Activated CD4-positive, alpha-beta T cell treated with anti-CD3 and anti-CD28 coated beads for 48 hours (primary cell): ENCODE measurements at regions not wholly inside any gene's neighbourhood (a gene's known extent, or its start where the extent isn't known, plus 50 kb on each side); places are given as distances from the start of the nearest gene placed in this dataset.

Experiments
- DNase-seq: peaks from one replicate; pipeline ENCODE4 v3.0.0-alpha.2; 2020

DNA sequence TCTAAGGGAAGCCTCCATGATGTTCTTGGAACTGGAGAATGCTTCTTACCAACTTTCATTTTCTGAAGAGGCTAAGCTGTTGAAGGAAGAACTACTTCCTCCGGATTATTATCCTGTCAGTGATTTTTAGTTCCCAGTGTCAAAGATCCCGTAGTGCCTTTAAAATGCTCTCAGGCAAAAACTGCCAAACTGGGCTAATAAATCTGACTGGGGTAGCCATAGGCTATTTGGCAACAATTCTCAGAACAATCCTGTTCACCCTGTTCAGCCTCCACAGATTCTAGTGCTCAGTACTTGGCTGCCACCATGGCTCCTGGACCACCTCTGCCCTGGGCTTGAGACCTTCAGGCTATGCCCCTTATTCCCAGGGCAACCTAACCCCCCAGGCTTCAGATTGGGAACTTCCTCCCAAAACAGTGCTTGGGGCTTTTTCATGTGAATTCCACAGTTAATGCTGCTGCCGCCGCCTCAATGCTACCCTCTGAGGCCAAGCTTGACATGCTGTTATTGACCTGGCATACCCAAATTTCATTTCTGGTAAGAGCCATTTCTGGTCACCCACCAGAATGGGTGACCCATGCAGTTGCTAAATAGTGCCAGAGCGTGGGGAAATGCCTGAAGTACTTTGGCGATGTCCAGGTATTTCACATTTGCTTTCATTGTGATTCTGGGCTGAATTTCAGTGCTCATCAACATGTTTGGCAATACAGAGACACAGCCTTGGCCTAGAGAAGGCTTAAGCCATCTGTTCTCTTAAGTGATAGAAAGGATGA, 110.0 kb upstream of the ARHGAP5 start:
- DNase-seq: no peak

DNA sequence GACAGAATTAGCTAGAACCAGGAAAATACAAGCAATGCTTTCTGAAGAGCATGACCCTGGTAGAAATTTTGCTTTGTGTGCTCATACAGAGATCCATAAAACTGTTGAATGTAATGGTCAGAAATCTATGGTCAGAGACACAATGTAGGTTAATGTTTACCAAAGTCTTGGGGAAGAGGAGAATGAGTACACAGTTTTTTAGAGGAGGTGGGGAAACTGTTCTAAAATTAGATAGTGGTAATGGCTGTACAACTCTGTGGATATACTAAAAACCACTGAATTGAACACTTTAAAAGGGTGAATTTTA, 109.5 kb upstream of the ARHGAP5 start:
- DNase-seq: no peak

DNA sequence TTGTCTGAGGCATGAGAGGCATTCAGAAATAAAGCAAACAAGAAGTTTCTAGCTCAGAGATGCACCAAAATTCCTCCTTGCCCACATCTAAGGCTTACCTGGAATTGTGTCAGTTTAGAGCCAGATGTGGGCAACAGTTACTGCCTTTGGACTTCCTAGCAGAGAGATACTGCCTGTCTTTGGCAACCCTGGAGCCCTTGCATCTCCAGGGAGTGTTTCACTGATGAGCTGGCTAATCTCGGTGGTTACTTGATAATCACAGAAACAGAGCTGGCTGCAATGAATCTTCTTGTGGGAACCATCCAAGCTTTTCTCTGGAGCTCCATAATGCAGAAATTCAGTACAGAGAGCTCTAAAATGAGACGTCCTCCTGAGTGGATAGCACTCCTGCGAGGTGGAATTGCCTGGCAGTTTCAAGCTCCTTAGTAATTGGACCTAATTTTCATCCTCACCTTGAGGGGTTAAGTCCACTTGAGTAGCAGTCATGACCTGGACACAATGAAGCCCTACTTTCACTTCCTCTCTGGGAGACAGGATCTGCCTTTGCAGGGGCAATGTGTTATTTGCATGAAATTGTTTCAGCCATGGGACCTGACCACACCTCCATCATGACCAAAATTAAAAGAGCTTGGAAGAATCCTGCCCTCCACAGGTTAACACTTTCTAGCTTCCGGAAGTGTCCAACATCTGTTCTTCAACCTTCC, 108.8 kb upstream of the ARHGAP5 start:
- no peak for DNase-seq

DNA sequence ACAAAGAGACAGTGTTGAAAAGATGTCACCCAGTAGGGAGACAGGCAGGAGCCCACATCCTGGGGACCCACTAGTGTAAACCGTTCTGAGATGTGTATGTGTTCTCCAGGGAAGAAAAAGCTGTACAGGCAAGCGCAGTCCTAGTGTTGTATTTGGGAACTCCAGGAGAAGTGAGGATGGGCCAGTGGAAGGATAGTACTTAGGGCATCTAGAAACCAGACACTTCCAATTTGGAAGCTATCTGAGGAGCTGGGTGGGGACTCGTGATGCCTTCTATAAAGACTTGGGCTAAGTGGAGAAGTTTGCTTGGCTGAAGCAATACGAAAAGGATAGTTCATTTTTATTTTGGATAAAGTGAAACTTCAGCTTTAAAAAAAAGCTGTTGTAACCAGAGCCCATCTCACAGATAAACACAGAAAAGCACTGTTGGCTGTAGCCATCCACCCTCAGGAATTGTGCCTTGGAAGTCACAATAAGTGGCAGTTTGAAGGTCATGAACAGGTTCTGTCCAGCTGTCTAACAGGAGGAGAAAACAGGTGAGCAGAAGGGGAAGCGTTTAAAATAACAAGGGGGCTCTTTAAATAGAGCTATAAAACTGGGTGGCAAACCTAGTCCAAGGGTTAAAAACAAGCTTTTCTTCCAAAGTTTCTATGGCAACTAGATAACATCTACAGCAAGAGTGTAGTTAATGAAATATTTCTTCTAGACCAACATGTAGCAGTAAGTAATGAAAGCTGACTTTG, 108.0 kb upstream of the ARHGAP5 start:
- DNase-seq: no peak

DNA sequence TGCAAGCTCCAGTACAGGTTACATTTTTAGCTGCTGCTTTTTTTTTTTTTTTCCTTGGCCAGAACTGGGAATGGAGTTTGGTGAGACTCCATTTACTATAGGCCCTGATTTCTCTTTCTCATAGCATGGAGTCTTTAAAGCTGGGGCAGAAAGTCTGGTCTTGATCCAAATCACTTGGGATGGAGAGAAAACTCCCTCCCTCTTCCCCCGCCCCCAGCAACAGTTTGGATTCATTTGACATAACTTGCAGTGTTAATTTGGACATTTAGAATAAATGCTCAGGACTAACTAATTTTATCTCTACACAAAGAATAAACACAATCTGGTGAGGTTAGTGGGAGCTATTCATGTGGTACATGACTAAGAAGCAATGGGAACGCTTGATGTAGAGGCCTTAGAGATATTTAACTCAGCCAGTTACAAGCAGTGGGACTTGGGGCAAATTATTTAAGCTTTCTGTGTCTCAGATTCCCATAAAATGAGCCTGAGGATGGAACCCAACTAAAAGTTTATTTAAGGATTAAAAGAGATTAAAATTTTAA, 107.3 kb upstream of the ARHGAP5 start:
- no peak for DNase-seq

DNA sequence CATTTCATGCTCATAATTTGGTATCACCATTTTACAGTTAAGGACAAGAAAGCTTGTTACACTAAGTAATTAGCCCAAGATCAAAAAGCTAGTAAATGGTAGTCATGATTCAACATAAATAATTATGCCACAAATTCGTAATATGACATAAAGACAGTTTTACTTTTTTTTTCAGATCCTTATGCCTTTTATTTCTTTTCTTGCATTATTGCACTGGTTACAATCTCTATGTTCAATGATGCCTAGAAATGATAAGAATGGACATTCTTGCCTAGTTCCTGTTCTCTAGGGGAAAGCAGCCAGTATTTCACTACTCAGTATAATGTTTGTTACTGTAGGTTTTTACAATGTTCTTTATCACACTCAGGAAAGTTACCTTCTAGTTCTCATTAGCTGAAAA, 106.4 kb upstream of the ARHGAP5 start:
- no peak for DNase-seq

DNA sequence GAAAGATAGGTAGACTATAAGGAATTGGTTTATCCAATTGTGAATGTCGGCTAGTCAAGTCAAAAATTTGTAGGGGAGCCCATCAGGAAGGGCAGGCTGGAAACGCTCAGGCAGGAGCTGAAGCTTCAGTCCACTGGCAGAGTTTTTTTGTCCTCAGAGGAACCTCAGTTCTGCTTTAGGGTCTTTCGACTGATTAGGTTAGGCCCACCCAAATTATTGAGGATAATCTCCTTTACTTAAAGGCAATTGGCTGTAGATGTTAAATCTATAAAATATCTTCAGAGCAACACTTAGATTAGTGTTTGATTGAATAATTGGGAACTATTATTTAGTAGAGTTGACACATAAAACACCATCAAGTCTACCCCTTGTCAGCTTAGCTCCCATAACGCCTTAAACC, 105.5 kb upstream of the ARHGAP5 start:
- DNase-seq: no peak

DNA sequence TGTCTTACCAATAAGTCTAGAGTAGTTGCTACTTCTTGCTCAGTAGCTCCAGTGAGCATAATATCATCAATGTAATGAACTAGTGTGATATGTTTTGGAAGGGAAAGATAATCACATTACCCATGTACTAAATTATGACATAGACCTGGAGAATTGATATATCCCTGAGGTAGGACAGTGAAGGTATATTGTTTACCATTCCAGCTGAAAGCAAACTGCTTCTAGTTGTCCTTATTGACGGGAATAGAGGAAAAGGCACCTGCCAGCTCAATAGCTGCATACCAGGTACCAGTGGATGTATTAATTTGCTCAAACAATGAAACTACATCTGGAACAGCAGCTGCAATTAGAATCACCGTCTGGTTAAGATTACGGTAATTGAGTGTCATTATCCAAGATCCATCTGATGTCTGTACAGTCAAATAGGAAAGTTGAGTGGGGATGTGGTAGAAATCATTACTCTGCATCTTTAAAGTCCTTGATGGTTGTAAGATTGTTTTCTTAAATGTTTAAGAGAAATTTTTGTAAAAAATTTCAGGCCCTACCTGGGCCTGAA, 100.0 kb upstream of the ARHGAP5 start:
- DNase-seq: no peak

DNA sequence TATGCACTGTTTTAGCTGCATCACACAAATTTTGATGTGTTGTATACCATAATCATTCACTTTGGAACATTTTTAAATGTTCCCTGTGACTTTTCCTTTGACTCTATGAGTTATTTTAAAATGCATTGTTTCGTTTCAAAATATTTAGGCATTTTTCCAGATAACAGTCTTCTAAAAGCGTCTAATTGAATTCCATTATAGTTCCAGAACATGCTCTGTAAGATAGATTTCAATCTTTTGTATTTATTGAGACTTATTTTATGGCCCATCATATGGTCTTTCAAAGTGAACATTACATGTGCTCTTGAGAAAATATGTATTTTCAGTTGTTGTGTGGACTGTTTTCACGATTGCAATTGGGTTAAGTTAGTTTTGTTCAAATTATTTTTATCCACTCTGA, 98.7 kb upstream of the ARHGAP5 start:
- no peak for DNase-seq

DNA sequence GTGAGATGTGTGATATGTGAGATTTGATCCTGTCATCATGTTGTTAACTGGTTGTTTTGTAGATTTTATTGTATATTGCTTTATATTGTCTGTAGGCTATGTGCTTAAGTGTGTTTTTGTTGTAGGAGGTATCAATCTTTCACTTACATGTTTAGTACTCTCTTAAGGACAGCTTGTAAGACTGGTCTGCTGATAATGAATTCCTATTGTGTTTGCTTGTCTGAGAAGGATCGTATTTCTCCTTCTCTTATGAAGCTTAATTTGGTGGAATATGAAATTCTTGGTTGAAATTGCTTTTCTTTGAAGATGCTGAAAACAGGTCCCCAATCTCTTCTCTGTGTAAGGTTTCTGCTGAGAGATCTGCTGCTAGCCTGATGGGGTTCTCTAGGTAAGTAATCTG, 94.5 kb upstream of the ARHGAP5 start:
- DNase-seq: no peak

DNA sequence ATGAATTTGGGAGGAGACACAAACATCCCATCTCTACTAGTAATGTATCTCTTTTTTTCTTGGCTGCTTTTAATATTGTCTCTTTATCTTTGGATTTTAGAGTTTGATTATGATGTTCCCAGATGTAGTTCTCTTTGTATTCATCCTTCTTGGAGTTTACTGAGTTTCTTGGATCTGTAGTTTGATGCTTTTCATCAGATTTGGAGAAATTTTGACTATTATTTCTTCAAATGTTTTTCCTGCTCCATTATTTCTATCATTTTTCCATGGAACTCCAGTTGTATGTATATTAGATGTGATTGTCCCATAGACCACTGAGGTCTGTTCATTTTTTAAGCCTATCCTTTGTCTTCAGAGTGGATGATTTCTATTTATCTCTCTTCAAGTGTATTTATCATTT, 90.7 kb upstream of the ARHGAP5 start:
- DNase-seq: no peak

DNA sequence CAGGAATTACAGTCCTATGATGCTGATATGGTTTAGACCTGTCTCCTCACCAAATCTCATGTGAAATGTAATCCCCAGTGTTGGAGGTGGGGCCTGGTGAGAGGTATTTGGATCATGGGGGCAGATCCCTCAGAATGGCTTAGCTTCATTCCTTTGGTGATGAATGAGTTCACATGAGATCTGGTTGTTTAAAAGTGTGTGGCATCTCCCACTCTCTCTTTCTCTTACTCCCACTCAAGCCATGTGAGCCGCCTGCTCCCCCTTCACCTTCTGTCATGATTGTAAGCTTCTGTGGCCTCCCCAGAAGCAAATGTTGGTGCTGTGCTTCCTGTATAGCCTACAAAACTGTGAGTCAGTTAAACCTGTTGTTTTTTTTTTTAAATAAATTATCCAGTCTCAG, 89.4 kb upstream of the ARHGAP5 start:
- DNase-seq: no peak

DNA sequence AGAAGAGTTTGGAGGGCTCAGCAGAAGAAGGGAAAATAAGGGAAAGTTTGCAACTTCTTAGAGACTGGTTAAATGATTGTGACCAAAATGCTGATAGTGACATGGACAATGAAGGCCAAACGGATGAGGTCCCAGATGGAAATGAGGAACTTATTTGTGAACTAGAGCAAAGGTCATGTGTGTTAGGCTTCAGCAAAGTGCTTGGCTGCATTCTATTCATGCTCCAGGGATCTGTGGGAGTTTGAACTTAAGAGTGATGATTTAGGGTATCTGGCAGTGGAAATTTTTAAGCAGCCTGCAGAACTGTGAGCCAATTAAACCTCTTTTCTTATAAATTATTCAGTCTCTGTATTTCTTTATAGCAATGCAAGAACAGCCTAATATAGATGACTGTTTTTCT, 88.9 kb upstream of the ARHGAP5 start:
- no peak for DNase-seq

DNA sequence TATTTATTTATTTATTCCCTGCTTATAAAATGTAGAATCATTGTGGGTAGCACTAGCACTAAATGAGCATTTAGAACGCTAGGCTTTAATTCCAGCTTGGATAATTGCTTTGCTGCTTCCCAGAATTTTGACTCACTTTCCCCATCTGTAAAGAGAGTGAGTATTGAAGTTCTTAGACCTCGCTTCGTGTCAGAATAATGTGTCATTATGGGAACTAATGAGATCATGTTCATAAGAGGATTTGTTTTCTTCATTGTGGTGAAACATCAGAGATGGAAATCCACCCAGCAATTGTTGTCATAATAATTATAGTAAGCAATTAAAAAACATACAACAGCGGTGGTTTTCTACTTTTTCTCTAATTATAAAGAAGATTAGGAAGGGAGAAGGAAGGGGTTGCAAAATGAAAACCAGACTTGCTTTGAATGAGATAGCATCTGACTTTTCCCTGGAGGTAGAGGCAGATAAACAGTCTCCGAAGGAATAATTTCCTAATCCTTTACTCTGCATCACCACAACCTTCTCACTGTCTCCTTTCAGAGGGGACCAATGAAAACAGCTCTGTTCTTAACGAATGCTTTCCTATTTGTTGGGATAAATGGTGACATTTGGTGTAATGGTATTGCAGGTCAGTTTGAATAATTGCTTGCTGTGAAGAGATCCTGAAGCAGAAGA, 86.8 kb upstream of the ARHGAP5 start:
- no peak for DNase-seq

DNA sequence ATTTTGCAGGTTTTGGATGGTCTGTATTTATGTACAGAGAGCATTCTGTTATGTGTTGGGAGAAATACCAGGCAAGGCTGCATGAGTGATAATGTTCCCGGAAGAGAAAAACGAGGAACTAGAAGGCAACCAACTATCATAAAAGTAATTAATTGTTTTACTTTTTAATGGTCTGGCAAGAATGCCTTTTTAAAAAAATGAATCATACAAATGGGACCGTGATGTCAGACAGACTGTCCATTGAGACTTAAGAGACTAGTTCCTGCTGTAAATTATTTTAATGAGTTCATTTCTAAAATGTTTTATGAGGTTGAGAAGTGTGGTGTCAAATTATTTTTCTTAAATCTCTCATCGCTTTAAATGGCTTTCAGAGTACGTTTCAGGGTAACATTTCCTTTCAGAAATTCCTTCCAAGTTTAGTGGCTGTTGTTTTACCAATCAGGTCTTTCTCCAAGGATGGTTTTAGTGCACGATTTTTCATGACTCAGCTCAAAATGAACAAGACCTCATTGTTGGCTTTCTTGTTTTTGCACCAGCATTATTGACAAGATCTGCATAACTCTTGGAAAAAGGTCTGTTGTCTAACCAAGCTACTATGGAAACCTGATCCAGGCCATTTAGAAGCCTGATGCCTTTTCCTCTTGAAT, 86.1 kb upstream of the ARHGAP5 start:
- DNase-seq: no peak

DNA sequence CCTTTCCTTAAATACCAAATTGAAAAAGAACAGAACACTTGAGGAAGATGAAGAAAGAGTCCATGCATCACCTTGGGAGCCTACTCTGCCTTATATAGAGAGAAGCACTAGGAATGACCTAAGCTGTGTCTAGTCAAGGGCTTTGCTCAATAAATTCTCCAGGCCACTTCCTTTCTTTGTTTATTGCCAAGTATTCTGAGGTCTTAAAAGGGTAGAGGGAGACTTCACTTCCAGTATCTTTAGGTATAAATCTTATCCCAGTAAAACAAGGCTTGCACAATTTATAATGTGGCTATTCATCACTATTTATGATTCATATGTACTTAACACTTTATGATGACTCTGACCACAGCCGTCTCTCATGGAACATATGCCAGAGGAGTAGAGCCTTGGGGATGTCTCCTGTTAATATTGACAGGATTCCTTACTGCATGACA, 85.1 kb upstream of the ARHGAP5 start:
- DNase-seq: no peak

DNA sequence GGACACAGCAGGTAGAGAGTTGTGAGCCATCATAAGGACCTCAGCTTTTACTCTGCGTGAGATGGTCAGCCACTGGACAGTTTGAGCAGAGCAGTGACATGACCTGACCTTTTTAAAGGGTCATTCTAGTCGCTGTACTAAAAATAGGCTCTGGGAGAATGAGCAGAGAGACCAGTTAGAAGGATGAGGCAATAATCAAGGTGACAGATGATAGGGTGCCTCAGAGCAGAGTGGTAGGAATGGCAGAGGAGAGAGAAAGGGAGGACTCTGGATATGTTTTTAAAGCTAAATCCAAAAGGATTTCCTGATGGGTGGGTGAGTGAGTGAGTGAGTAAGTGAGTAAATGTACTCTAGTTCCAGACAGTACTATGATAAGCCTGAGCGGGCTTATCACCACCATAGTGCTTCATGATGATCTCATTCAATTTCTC, 83.6 kb upstream of the ARHGAP5 start:
- no peak for DNase-seq

DNA sequence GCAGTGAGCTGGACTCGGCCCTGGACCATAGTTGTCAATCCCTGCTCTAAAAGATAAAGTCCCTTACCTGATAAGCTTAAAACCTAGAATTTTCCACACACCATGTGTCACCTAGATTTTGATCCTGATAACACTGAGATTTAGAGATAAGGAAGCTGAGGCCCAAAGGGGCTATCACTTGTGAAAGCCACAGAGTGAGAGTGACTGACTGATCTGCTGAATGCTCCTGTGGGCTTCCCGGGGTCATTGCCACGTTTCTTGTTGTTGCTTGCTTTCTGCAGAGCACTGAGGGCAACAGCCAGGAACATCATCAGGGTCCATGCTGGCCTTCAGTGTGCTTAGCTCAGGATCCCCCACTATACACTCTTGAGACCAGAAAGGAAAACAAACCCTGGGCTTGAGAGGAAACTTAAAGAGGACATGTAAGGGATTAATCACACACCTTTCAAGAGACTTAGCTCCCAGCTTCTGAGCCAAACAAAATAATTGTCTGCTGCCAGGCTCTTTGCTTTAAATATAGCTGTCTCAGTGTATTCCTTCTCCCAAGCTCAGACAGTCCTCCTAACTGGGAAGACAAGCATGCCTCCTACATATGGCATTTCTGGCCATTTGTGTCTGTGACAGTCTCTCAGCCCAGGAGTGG, 82.6 kb upstream of the ARHGAP5 start:
- no peak for DNase-seq

DNA sequence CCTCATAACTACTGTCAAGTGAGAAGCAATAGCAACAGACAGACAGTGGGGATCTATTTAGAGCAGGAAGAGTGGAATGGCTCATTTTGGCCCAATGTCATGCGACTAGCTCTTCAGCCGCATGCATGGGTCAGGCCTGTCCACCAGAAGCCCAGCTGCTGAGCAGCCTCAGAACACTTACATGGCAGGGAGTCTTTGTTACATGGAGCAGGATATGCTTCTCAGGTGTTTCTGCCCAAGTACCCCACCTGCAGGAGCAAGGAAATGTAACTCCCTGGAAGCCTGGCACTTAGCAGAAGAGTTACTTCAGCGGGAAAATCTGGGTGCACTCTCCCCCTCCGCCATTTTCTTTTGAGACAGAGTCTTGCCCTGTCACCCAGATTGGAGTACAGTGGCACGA, 73.5 kb upstream of the ARHGAP5 start:
- no peak for DNase-seq

DNA sequence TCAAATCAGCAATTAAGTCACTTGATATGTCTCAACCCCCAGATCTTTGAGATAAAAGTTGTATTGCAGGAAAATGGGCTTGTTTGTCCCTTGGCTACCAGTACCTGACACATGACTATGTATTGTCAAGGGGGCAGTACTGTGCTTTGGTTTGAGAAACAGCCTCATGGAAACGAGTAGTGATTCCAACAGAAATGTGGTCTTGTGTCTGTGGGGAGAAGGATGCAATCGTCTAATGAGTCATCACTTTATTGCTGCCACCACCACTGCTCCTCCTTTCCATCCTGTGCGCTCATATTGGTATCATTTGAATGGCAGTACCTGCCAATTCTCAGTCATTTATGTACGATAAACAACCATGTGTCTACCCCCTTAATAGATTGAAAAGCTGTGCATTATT, 72.8 kb upstream of the ARHGAP5 start:
- no peak for DNase-seq

DNA sequence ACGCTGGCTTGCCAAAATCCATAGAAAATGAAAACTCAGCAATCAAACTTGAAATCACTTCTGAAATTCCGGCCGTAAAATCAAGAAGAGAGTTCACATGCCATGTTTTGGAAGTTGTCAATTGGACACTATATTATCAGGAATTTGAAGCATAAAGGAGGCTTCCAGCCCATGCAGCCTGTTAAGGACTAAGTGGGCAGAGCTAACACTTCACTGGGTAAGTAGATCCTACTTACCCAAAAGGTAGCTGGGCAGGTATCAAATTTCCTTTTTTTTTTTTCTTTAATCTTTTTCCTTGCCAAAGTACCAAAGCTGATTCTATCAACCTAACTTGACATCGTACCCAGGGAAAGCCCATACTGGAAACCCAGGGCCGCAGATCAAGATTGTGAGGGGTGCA, 71.5 kb upstream of the ARHGAP5 start:
- DNase-seq: no peak
